MM.1S (cell line): ENCODE measurements at regions not wholly inside any gene's neighbourhood (a gene's known extent, or its start where the extent isn't known, plus 50 kb on each side); places are given as distances from the start of the nearest gene placed in this dataset.

Experiments used
- EZH2 ChIP-seq: fragments of 300-600 bp; sonication (generic); optimal IDR thresholded peaks from 2 replicates; pipeline ENCODE3; 2017; ENCODE audit warnings: low read depth, mild to moderate bottlenecking, antibody characterized with exemption, low read length, mixed read lengths
- TF ChIP-seq, protein P1 (sequence below): fragments of 300-600 bp; sonication (generic); IDR thresholded peaks from 2 replicates; pipeline ENCODE4 v1.5.1; 2016; ENCODE audit warnings: antibody characterized with exemption, low read length, mixed read lengths

- TF ChIP-seq, protein P1, sequence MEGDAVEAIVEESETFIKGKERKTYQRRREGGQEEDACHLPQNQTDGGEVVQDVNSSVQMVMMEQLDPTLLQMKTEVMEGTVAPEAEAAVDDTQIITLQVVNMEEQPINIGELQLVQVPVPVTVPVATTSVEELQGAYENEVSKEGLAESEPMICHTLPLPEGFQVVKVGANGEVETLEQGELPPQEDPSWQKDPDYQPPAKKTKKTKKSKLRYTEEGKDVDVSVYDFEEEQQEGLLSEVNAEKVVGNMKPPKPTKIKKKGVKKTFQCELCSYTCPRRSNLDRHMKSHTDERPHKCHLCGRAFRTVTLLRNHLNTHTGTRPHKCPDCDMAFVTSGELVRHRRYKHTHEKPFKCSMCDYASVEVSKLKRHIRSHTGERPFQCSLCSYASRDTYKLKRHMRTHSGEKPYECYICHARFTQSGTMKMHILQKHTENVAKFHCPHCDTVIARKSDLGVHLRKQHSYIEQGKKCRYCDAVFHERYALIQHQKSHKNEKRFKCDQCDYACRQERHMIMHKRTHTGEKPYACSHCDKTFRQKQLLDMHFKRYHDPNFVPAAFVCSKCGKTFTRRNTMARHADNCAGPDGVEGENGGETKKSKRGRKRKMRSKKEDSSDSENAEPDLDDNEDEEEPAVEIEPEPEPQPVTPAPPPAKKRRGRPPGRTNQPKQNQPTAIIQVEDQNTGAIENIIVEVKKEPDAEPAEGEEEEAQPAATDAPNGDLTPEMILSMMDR, result no peak
- no peak for TF ChIP-seq EZH2
Observed at GRCh38 chr14:43105305-43105704, 1401.8 kb downstream of the FSCB start.
